Naive B cell (primary cell): ENCODE measurements at regions not wholly inside any gene's neighbourhood (a gene's known extent, or its start where the extent isn't known, plus 50 kb on each side); places are given as distances from the start of the nearest gene placed in this dataset.
"Not testable (repeated sequence)": the region's sequence is repeated elsewhere in the genome, so short reads cannot be mapped to it uniquely, and the experiment has no call there.

Source experiments
- ATAC-seq, 2 donors: fragments of 150-1000 bp; cut with Tn5 transposase; 2 replicates each; pipeline ENCODE4 v1.10.0; 2021; ENCODE audit warnings: low read depth in 2 of 2, mild to moderate bottlenecking in 2 of 2, moderate library complexity in 2 of 2
- DNase-seq: peaks from one replicate; pipeline ENCODE4 v3.0.0; 2022
- H3K27ac Mint-ChIP-seq, 6 donors: one replicate each; pipeline ENCODE4 v1.8.0; 2020 to 2022; ENCODE audit warnings: mild to moderate bottlenecking in 6 of 6, mixed read lengths in 6 of 6, moderate library complexity in 5 of 6, inconsistent platforms in 2 of 6
- H3K27me3 Mint-ChIP-seq, 3 donors: one replicate each; pipeline ENCODE4 v1.8.0; 2021 to 2022; ENCODE audit warnings: mixed read lengths in 3 of 3, mild to moderate bottlenecking in 1 of 3
- H3K36me3 Mint-ChIP-seq, 2 donors: one replicate each; pipeline ENCODE4 v1.8.0; 2020 to 2022; ENCODE audit warnings: mixed read lengths in 2 of 2, inconsistent platforms in 1 of 2, mild to moderate bottlenecking in 1 of 2
- H3K4me1 Mint-ChIP-seq, 3 donors: one replicate each; pipeline ENCODE4 v1.8.0; 2020 to 2022; ENCODE audit warnings: mixed read lengths in 3 of 3, inconsistent platforms in 1 of 3, mild to moderate bottlenecking in 1 of 3, moderate library complexity in 1 of 3
- H3K4me3 Mint-ChIP-seq, 8 donors: one replicate each; pipeline ENCODE4 v1.8.0; 2020 to 2022; ENCODE audit warnings: mild to moderate bottlenecking in 8 of 8, mixed read lengths in 8 of 8, moderate library complexity in 8 of 8, inconsistent platforms in 2 of 8
- H3K9me3 Mint-ChIP-seq, 7 donors: one replicate each; pipeline ENCODE4 v1.8.0; 2020 to 2022; ENCODE audit warnings: mixed read lengths in 7 of 7, mild to moderate bottlenecking in 5 of 7, inconsistent platforms in 2 of 7, moderate library complexity in 1 of 7

- H3K36me3 Mint-ChIP-seq, result peaks cover 8% of the 10 kb centered on the region in 2 donors
- no peak overlapping the region for H3K27ac Mint-ChIP-seq
- ATAC-seq (no peak), DNase-seq (no peak)
- peaks cover 0 to 9% (median 4%) of the 10 kb centered on the region in 7 donors for H3K9me3 Mint-ChIP-seq
- no peaks in the 10 kb centered on the region for H3K27me3 Mint-ChIP-seq
- no peak overlapping the region for H3K4me3 Mint-ChIP-seq
- no peaks in the 10 kb centered on the region for H3K4me1 Mint-ChIP-seq
Measured at GRCh38 chr7:138247568-138248333, 171.5 kb downstream of the AKR1D1 start.

DNA sequence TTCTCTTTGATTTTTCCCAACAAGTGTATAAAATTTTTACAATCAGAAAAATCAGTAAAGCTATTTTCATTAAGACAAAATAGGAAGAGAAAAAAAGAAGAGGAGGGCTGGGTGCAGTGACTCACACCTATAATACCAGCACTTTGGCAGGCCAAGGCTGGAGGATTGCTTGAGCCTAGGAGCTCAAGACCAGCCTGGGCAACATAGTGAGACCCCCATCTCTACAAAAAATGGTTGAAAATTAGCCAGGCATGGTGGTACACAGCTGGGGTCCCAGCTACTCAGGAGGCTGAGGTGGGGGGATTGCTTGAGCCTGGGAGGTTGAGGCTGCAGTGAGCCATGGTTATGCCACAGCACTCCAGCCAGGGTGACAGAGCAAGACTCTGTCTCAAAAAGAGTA is 172.3 kb downstream of the AKR1D1 start:
- H3K27ac Mint-ChIP-seq, result no peak overlapping the region
- H3K36me3 Mint-ChIP-seq, result peaks cover 8% of the 10 kb centered on the region in 2 donors
- peaks cover 0 to 15% (median 4%) of the 10 kb centered on the region in 7 donors for H3K9me3 Mint-ChIP-seq
- H3K27me3 Mint-ChIP-seq, result no peaks in the 10 kb centered on the region
- no peak for DNase-seq
- no peak overlapping the region for H3K4me3 Mint-ChIP-seq
- no peak for ATAC-seq
- no peaks in the 10 kb centered on the region for H3K4me1 Mint-ChIP-seq

GRCh38 chr7:138249975-138250374 is 173.7 kb downstream of the AKR1D1 start:
- no peak overlapping the region for H3K27ac Mint-ChIP-seq
- DNase-seq (no peak), ATAC-seq (no peak)
- H3K4me1 Mint-ChIP-seq, result no peaks in the 10 kb centered on the region
- H3K9me3 Mint-ChIP-seq, result peaks cover 0 to 15% (median 4%) of the 10 kb centered on the region in 7 donors
- H3K4me3 Mint-ChIP-seq, result no peak overlapping the region
- peaks cover 8% of the 10 kb centered on the region in 2 donors for H3K36me3 Mint-ChIP-seq
- no peaks in the 10 kb centered on the region for H3K27me3 Mint-ChIP-seq

GRCh38 chr7:138252666-138253065 is 176.4 kb downstream of the AKR1D1 start:
- not testable (repeated sequence) for H3K9me3 Mint-ChIP-seq, H3K36me3 Mint-ChIP-seq, ATAC-seq, H3K4me1 Mint-ChIP-seq, H3K4me3 Mint-ChIP-seq, H3K27ac Mint-ChIP-seq, H3K27me3 Mint-ChIP-seq, DNase-seq

DNA sequence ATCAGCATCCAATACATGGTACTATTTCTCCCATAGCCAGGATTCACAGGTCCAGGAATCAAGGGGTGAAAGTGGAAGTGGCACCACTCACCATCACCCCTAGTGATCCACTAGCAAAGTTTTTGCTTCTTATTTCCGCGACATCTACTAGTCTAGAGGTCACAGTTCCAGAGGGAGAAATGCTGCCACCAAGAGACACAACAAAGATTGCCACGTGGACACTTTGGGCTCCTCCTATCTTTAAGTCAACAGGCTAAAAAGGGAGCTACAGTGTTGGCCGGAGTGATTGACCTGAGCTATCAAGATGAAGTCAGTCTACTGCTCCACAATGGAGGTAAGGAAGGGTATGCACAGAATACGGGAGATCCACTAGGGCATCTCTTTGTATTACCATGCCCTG is 178.2 kb downstream of the AKR1D1 start:
- Mint-ChIP-seq H3K4me3 (no peak overlapping the region), H3K27ac (no peak overlapping the region), H3K27me3 (no peaks in the 10 kb centered on the region), H3K9me3 (peaks cover 0 to 6% (median 0%) of the 10 kb centered on the region in 7 donors), H3K36me3 (no peaks in the 10 kb centered on the region), H3K4me1 (no peaks in the 10 kb centered on the region)
- ATAC-seq (no peak), DNase-seq (no peak)

GRCh38 chr7:138257459-138258196 is 181.4 kb downstream of the AKR1D1 start:
- DNase-seq, result no peak
- no peaks in the 10 kb centered on the region for H3K27me3 Mint-ChIP-seq
- peaks cover 0 to 6% (median 2%) of the 10 kb centered on the region in 7 donors for H3K9me3 Mint-ChIP-seq
- H3K4me3 Mint-ChIP-seq, result no peak overlapping the region
- no peak overlapping the region for H3K27ac Mint-ChIP-seq
- H3K4me1 Mint-ChIP-seq, result no peaks in the 10 kb centered on the region
- ATAC-seq, result no peak
- no peaks in the 10 kb centered on the region for H3K36me3 Mint-ChIP-seq

DNA sequence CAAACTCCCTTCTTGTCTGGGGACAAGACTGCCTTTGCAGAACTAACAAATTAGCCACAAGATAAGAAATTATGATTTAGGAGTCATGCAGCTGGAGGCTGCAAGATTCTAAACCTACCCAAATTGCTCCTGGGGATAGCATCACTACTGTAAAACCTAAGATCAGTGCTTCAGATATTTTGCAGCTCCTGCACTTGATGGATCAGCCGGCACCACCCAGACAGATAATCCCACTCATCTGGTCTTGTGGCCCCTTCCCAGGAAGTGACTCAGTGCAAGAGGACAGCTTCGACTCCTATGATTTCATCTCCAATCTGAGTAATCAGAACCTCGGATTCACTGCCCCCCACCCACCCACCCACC is 181.9 kb downstream of the AKR1D1 start:
- no peaks in the 10 kb centered on the region for H3K27me3 Mint-ChIP-seq
- peaks cover 0 to 4% (median 2%) of the 10 kb centered on the region in 7 donors for H3K9me3 Mint-ChIP-seq
- no peaks in the 10 kb centered on the region for H3K4me1 Mint-ChIP-seq
- ATAC-seq, result no peak
- DNase-seq, result no peak
- H3K4me3 Mint-ChIP-seq, result no peak overlapping the region
- H3K27ac Mint-ChIP-seq, result no peak overlapping the region
- no peaks in the 10 kb centered on the region for H3K36me3 Mint-ChIP-seq

DNA sequence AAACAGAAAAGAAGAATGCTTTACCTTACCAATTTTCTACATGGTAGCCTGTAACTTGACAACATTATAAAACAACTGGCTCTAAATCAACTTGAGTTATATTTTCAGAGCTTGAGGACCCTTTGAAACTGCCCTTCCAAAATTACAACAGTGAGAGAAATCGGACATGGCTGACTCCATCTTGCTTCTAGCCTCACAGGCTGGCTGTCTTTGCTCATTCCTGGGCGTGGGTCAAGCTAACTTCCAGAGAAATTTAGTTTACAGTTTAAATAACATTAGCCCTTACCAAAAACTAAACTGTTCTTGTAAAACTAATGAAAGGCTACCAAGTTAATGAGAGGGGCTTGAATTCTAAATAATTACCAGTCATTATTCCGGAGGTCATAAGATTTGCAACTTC is 183.4 kb downstream of the AKR1D1 start:
- peaks cover 0 to 4% (median 1%) of the 10 kb centered on the region in 7 donors for H3K9me3 Mint-ChIP-seq
- H3K4me1 Mint-ChIP-seq, result no peaks in the 10 kb centered on the region
- no peaks in the 10 kb centered on the region for H3K36me3 Mint-ChIP-seq
- DNase-seq (no peak), ATAC-seq (no peak)
- no peaks in the 10 kb centered on the region for H3K27me3 Mint-ChIP-seq
- H3K27ac Mint-ChIP-seq, result peak overlapping the region in 1 of 6 donors; percentile 15
- no peak overlapping the region for H3K4me3 Mint-ChIP-seq

DNA sequence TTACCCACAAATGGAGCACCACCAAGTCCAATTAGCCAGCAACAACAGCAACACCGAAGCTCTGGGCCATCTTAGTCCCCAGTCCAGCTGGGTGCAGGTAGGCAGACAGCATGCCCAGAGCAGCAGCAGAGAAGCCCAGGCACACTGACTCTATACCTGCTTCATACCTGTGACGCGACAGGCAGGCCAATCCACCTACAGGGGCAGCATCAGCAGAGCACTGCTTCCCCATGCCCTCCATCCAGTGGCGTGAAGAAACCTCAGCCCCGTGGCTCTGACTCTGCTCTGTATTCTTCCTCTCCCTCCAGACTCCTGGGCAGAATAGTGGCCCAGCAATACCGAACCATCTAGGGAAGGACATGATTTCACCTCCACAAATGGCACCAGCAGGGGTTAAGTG is 191.7 kb downstream of the AKR1D1 start:
- Mint-ChIP-seq H3K9me3 (peaks cover 0 to 5% (median 0%) of the 10 kb centered on the region in 7 donors), H3K36me3 (no peaks in the 10 kb centered on the region), H3K27me3 (no peaks in the 10 kb centered on the region), H3K27ac (peak overlapping the region in 1 of 6 donors; percentile 76), H3K4me3 (no peak overlapping the region), H3K4me1 (no peaks in the 10 kb centered on the region)
- no peak for DNase-seq
- no peak for ATAC-seq

GRCh38 chr7:138276891-138277290 is 183.2 kb upstream of the TRIM24 start:
- DNase-seq (no peak), ATAC-seq (no peak)
- no peaks in the 10 kb centered on the region for H3K4me1 Mint-ChIP-seq
- H3K4me3 Mint-ChIP-seq, result no peak overlapping the region
- no peaks in the 10 kb centered on the region for H3K36me3 Mint-ChIP-seq
- H3K27me3 Mint-ChIP-seq, result no peaks in the 10 kb centered on the region
- H3K27ac Mint-ChIP-seq, result no peak overlapping the region
- H3K9me3 Mint-ChIP-seq, result peaks cover 0 to 3% (median 0%) of the 10 kb centered on the region in 7 donors

DNA sequence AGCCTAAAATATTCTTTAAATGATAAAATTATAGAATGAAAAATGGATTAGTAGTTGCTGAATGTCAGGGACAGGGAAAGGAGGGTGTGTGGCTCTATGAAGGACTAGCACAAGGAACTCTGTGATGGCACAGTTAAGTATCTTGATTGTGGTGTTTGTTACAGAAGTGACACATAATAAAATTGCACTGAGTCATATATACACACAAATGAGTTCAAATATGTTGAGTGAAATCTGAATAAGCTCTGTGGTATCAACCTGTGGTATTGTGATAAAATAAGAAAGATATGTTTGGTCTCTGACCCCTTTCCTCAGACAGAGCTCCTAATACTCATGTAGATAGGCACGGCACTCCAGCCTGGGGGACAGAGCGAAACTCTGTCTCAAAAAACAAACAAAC is 181.5 kb upstream of the TRIM24 start:
- no peak for DNase-seq
- Mint-ChIP-seq H3K27ac (peak overlapping the region in 1 of 6 donors; percentile 33), H3K4me1 (no peaks in the 10 kb centered on the region), H3K4me3 (no peak overlapping the region), H3K9me3 (peaks cover 0 to 3% (median 0%) of the 10 kb centered on the region in 7 donors), H3K27me3 (no peaks in the 10 kb centered on the region), H3K36me3 (no peaks in the 10 kb centered on the region)
- no peak for ATAC-seq

- Mint-ChIP-seq H3K27me3 (no peaks in the 10 kb centered on the region), H3K9me3 (peaks cover 0 to 2% (median 0%) of the 10 kb centered on the region in 7 donors), H3K4me1 (no peaks in the 10 kb centered on the region), H3K36me3 (no peaks in the 10 kb centered on the region), H3K4me3 (no peak overlapping the region), H3K27ac (no peak overlapping the region)
- no peak for DNase-seq
- no peak for ATAC-seq
Measured at GRCh38 chr7:138282997-138283396, 177.1 kb upstream of the TRIM24 start.

DNA sequence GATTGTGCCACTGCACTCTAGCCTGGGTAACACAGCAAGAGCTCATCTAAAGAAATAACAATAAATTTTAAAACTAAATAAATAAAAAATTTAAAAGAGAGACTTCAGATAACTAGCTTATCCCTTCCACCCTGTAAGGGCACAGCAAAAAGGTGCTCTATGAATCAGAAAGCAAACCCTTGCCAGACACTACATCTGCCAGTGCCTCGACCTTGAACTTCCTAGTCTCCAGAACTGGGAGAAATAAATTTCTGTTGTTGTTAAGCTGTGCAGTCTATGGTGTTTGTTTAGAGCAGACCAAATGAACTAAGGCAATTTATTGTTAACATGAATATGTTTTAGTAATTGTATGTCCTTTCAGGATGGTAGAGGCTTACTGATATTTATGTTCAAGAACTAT is 174.9 kb upstream of the TRIM24 start:
- Mint-ChIP-seq H3K27ac (no peak overlapping the region), H3K9me3 (peaks cover 7 to 17% (median 13%) of the 10 kb centered on the region in 7 donors), H3K36me3 (peaks cover 0 to 15% of the 10 kb centered on the region in 2 donors), H3K4me1 (no peaks in the 10 kb centered on the region), H3K27me3 (no peaks in the 10 kb centered on the region), H3K4me3 (no peak overlapping the region)
- DNase-seq (no peak), ATAC-seq (no peak)

- DNase-seq (no peak), ATAC-seq (no peak)
- H3K4me1 Mint-ChIP-seq, result no peaks in the 10 kb centered on the region
- H3K9me3 Mint-ChIP-seq, result peaks cover 12 to 26% (median 13%) of the 10 kb centered on the region in 7 donors
- no peaks in the 10 kb centered on the region for H3K27me3 Mint-ChIP-seq
- no peak overlapping the region for H3K27ac Mint-ChIP-seq
- no peak overlapping the region for H3K4me3 Mint-ChIP-seq
- peaks cover 0 to 16% of the 10 kb centered on the region in 2 donors for H3K36me3 Mint-ChIP-seq
Measured at GRCh38 chr7:138286846-138287245, 173.2 kb upstream of the TRIM24 start.
